ENCODE measurements at regions not wholly inside any gene's neighbourhood (a gene's known extent, or its start where the extent isn't known, plus 50 kb on each side); places are given as distances from the start of the nearest gene placed in this dataset.

DNA sequence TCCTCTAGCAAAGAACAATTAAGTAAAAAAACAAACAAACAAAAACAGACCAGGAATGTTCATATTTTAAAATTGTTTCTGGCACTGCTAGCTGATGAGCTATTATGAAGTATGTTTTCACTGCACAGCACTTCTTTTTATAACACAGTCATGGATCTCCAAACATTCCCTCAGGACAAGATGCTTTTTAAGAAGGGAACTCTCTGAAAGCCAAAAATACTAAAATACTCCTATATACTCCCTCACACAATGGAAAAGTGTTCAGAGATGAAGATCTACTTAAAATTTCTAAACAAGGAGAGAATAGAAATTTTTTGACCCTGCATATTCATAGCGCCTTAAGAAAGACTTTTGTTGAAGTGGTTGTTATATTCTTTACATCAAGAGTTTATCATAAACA lies 926.8 kb downstream of the DIAPH3 start:
- Mint-ChIP-seq H3K4me1 (ENCODE audit: low read depth) (peaks cover 3% of the 10 kb centered on the region), H3K9me3 (ENCODE audit: low read depth) (no peaks in the 10 kb centered on the region), H3K36me3 (ENCODE audit: low read depth) (no peaks in the 10 kb centered on the region), H3K4me3 (ENCODE audit: unreplicated experiment) (no peak overlapping the region), H3K27me3 (ENCODE audit: low read depth) (no peaks in the 10 kb centered on the region), H3K27ac (ENCODE audit: unreplicated experiment) (no peak overlapping the region)
- DNase-seq (ENCODE audit: low spot score), result no peak
- TF ChIP-seq, protein P1, sequence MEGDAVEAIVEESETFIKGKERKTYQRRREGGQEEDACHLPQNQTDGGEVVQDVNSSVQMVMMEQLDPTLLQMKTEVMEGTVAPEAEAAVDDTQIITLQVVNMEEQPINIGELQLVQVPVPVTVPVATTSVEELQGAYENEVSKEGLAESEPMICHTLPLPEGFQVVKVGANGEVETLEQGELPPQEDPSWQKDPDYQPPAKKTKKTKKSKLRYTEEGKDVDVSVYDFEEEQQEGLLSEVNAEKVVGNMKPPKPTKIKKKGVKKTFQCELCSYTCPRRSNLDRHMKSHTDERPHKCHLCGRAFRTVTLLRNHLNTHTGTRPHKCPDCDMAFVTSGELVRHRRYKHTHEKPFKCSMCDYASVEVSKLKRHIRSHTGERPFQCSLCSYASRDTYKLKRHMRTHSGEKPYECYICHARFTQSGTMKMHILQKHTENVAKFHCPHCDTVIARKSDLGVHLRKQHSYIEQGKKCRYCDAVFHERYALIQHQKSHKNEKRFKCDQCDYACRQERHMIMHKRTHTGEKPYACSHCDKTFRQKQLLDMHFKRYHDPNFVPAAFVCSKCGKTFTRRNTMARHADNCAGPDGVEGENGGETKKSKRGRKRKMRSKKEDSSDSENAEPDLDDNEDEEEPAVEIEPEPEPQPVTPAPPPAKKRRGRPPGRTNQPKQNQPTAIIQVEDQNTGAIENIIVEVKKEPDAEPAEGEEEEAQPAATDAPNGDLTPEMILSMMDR (IDR thresholded peaks at IDR 0.05), result no peak

DNA sequence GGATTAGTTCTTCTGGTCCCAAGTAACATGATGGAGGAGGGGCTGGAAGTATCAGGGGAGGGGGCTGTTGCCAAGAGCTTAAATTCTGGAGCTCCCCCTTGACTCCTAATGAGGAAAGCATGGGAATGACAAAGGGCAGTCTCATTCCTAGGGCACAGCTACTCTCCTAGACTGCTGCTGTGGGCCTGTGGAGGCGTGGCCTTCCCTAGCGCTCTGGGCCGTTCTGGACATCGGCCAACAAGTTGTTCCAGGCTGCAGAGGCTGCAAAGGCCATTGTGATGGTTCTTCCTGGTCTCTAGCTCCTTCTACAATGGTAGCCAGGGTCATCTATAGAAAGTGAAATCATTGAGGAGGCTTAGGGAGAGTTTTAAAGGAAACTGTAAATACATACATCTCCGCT lies 916.6 kb downstream of the DIAPH3 start:
- TF ChIP-seq, protein P1 (IDR thresholded peaks at IDR 0.05), result no peak
- Mint-ChIP-seq H3K4me3 (ENCODE audit: unreplicated experiment) (no peak overlapping the region), H3K9me3 (ENCODE audit: low read depth) (no peaks in the 10 kb centered on the region), H3K4me1 (ENCODE audit: low read depth) (no peaks in the 10 kb centered on the region), H3K27ac (ENCODE audit: unreplicated experiment) (no peak overlapping the region), H3K27me3 (ENCODE audit: low read depth) (no peaks in the 10 kb centered on the region), H3K36me3 (ENCODE audit: low read depth) (no peaks in the 10 kb centered on the region)
- DNase-seq (ENCODE audit: low spot score), result no peak

DNA sequence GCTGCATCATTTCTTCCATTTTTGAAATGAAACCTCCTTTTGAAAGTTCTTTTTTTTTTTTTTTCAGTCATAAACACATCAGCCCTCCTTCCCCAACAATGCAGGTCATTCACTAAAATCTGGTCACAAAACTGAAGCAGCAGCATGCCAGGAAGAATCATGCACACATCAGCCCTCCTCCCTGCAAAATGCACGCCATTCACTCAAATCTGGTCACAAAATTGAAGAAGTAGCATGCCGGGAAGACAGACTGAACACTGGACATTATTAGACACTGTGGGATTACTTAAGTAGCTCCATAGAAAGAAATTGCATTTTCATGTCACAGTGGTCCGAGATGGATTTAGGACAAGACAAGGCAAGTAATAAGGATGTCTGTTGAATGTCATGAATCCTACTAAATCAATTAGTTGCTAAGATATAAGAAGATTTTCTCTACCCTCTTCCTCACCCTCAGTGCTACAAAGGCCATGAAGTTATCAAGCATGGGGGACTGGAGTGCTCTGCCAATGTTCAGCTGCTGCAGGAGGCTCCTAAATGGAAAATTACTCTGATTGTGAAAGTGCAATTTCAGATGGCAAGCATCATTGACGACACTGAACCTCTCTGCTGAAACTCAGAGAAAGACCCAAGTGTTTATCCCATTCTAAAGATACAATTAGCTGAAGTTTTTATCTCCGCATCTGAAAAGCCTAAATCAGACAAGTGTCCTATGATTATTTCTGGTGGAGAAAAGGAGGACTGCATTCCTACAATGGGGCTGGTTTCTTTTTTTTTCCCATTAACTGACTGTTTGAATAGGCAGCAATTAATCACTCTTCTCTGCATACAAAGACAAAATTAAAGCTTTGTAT lies 913.2 kb downstream of the DIAPH3 start:
- no peaks in the 10 kb centered on the region for H3K4me1 Mint-ChIP-seq (ENCODE audit: low read depth)
- H3K27me3 Mint-ChIP-seq (ENCODE audit: low read depth), result peaks cover 3% of the 10 kb centered on the region
- TF ChIP-seq, protein P1 (IDR thresholded peaks at IDR 0.05), result no peak
- no peak overlapping the region for H3K27ac Mint-ChIP-seq (ENCODE audit: unreplicated experiment)
- H3K36me3 Mint-ChIP-seq (ENCODE audit: low read depth), result no peaks in the 10 kb centered on the region
- no peak overlapping the region for H3K4me3 Mint-ChIP-seq (ENCODE audit: unreplicated experiment)
- H3K9me3 Mint-ChIP-seq (ENCODE audit: low read depth), result no peaks in the 10 kb centered on the region
- DNase-seq (ENCODE audit: low spot score), result no peak

DNA sequence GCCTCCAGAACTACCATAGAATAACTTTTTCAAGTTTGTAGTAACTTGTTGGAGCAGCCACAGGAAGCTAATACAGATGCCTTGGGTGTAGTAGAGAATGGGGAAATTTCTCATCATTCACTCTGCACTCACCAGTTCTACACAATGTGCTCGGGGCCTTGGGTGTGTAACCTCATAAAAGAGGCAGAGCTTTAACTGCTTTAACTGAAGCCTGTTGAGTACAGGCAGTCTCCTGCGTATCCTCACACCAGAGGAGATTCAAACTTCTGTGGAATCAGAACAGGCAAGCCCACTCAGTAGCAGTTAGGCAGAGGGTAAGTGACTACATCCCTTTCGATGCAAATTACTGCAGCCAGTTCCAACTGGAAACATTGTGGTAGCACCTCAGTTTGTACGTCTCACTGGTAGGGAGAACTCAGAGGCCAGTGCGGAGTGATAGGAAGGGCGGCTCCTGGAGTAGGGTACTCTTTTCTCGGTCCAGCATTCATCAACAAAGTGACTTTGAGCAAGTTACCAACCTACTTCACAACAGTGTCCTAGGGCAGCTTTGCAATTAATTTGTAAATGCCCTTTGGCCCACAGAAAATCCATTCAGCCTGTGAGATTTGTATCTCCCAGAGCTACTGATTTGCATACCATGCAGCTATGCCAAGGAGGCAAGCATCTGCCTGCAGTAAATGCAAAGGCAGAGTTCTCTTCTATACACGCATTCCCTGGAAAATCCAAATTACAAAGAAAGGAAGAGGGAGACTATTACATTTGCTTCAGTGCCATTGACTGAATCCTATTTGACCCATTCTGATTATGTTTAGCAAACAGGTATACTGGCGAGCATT lies 904.3 kb downstream of the DIAPH3 start:
- TF ChIP-seq, protein P1 (IDR thresholded peaks at IDR 0.05), result no peak
- no peak overlapping the region for H3K27ac Mint-ChIP-seq (ENCODE audit: unreplicated experiment)
- H3K4me3 Mint-ChIP-seq (ENCODE audit: unreplicated experiment), result no peak overlapping the region

DNA sequence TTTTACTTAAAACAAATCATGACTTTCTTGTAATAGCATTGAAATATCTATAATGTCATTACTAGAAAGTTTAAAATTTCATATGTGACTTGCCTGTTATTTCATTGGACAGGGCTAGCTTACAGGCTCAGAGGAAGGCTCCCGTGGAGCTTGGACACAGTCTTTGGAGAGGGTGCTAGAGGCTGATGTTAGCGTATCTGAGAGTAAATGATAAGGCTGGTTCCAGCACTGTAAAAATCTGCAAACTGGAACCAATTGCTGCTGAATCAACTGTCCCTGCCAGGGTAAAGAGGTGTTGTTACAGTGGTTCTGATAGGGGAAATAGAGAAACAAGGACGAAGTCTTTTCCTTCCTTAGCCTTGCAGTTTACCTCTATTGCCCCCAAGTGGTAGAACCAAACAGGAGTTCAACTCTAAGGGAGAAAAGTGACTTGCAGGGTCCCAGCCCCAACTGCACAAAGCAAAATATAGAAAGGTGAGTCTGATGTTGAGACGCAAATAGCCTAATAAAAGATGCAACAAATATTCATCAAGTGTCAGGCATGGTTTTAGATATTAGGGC lies 901.7 kb downstream of the DIAPH3 start:
- H3K27ac Mint-ChIP-seq (ENCODE audit: unreplicated experiment), result no peak overlapping the region
- DNase-seq (ENCODE audit: low spot score), result no peak
- H3K4me1 Mint-ChIP-seq (ENCODE audit: low read depth), result peaks cover 10% of the 10 kb centered on the region
- H3K27me3 Mint-ChIP-seq (ENCODE audit: low read depth), result no peaks in the 10 kb centered on the region
- no peaks in the 10 kb centered on the region for H3K36me3 Mint-ChIP-seq (ENCODE audit: low read depth)
- TF ChIP-seq, protein P1 (IDR thresholded peaks at IDR 0.05), result peak; percentile 54
- no peaks in the 10 kb centered on the region for H3K9me3 Mint-ChIP-seq (ENCODE audit: low read depth)
- no peak overlapping the region for H3K4me3 Mint-ChIP-seq (ENCODE audit: unreplicated experiment)

More for the DNA sequence above, 904.3 kb downstream of the DIAPH3 start:
- no peaks in the 10 kb centered on the region for H3K36me3 Mint-ChIP-seq (ENCODE audit: low read depth)
- peaks cover 3% of the 10 kb centered on the region for H3K27me3 Mint-ChIP-seq (ENCODE audit: low read depth)
- H3K4me1 Mint-ChIP-seq (ENCODE audit: low read depth), result peaks cover 4% of the 10 kb centered on the region
- H3K9me3 Mint-ChIP-seq (ENCODE audit: low read depth), result no peaks in the 10 kb centered on the region
- DNase-seq (ENCODE audit: low spot score), result no peak
